MCF 10A (cell line): ENCODE measurements at regions not wholly inside any gene's neighbourhood (a gene's known extent, or its start where the extent isn't known, plus 50 kb on each side); places are given as distances from the start of the nearest gene placed in this dataset.

ENCODE experiments used
- BruUV-seq: library from RNA; stranded (reverse); fragments of 400-500 nt; replicated peaks from 2 replicates; lab custom pipeline; 2021; lab: Mats Ljungman, UMichigan
- CTCF ChIA-PET: fragments of 300-600 bp; sonication (Branson Sonifier 250); formaldehyde crosslinking; extraction: SDS; loops from one replicate; lab custom pipeline; 2021; ENCODE audit warnings: antibody characterized with exemption, inconsistent platforms; lab: Yijun Ruan, JAX
- POLR2A ChIA-PET: fragments of 300-600, 350-650 bp; sonication (Branson Sonifier 250); formaldehyde crosslinking; extraction: SDS; loops from one replicate; lab custom pipeline; 2020; ENCODE audit warnings: antibody characterized with exemption, inconsistent platforms; lab: Yijun Ruan, JAX
- DNase-seq: peaks from one replicate; pipeline ENCODE4 v3.0.0-alpha.2; 2018; ENCODE audit not compliant: unreplicated experiment
- H3K27ac Mint-ChIP-seq: one replicate; pipeline ENCODE4 v1.8.0; 2022; ENCODE audit warnings: mild to moderate bottlenecking, low read depth, mixed read lengths; ENCODE audit not compliant: unreplicated experiment
- H3K27me3 Mint-ChIP-seq: one replicate; pipeline ENCODE4 v1.8.0; 2022; ENCODE audit warnings: mixed read lengths; ENCODE audit not compliant: insufficient read depth, unreplicated experiment
- H3K36me3 Mint-ChIP-seq: one replicate; pipeline ENCODE4 v1.8.0; 2022; ENCODE audit warnings: mild to moderate bottlenecking, moderate library complexity, mixed read lengths; ENCODE audit not compliant: insufficient read depth, unreplicated experiment
- H3K4me1 Mint-ChIP-seq: one replicate; pipeline ENCODE4 v1.8.0; 2022; ENCODE audit warnings: mixed read lengths; ENCODE audit not compliant: insufficient read depth, unreplicated experiment
- H3K4me3 Mint-ChIP-seq: one replicate; pipeline ENCODE4 v1.8.0; 2022; ENCODE audit warnings: mild to moderate bottlenecking, moderate library complexity, mixed read lengths; ENCODE audit not compliant: unreplicated experiment
- H3K9me3 Mint-ChIP-seq: one replicate; pipeline ENCODE4 v1.8.0; 2022; ENCODE audit warnings: mixed read lengths; ENCODE audit not compliant: unreplicated experiment
- CTCF ChIP-seq: fragments of 200-600 bp; IDR thresholded peaks from one replicate; pipeline ENCODE4 v1.8.0; 2022; ENCODE audit warnings: antibody characterized with exemption, mild to moderate bottlenecking; ENCODE audit not compliant: unreplicated experiment
- intact Hi-C: fragments of 100-400 bp; cut with micrococcal nuclease; formaldehyde crosslinking; loops from 2 replicates; pipeline ENCODE4 v1.14.1; 2022

DNA sequence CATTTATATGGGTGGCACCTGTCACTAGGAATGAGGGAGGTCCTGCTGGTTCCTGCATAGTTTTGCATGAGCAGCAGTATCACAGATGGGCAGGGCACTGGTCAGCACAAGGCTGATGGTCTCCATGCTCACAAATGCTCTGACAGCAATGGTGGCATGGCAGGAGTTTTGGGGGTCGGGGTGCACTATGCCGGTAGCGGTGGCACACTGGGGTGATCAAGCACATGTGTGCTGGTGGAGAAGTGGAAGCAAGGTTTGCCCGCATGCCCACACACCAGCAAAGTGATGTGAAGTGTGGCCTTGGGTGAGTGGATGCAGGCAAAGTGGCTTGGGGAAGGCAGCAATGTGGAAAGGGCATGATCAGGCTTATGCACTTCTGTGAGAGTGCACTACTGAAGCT lies 60.5 kb upstream of the MAGEE1 start:
- Mint-ChIP-seq H3K4me3 (no peak overlapping the region), H3K27me3 (no peaks in the 10 kb centered on the region), H3K9me3 (peaks cover 34% of the 10 kb centered on the region), H3K36me3 (no peaks in the 10 kb centered on the region), H3K4me1 (no peaks in the 10 kb centered on the region), H3K27ac (no peak overlapping the region)
- TF ChIP-seq CTCF = no peak
- ChIA-PET CTCF (interaction anchor here (0.7 kb wide), 1 partner anchor 72 kb away, joined by 4 read pairs; no protein-coding TSS in a partner anchor), POLR2A (no interaction called here)
- intact Hi-C loops = no loop called here
- DNase-seq = no peak
- no TSS peak for BruUV-seq
